GM10266 (cell line): ENCODE measurements at regions not wholly inside any gene's neighbourhood (a gene's known extent, or its start where the extent isn't known, plus 50 kb on each side); places are given as distances from the start of the nearest gene placed in this dataset.
"Not testable (repeated sequence)": the region's sequence is repeated elsewhere in the genome, so short reads cannot be mapped to it uniquely, and the experiment has no call there.

ENCODE experiments used
- DNase-seq: peaks from one replicate; pipeline ENCODE4 v3.0.0; 2012; ENCODE audit errors: extremely low spot score
- CTCF ChIP-seq: IDR thresholded peaks from 2 replicates; pipeline ENCODE4 v1.5.1; 2012; ENCODE audit warnings: mild to moderate bottlenecking, low read depth; ENCODE audit not compliant: control insufficient read depth, insufficient read depth; ENCODE audit errors: missing control alignments

DNA sequence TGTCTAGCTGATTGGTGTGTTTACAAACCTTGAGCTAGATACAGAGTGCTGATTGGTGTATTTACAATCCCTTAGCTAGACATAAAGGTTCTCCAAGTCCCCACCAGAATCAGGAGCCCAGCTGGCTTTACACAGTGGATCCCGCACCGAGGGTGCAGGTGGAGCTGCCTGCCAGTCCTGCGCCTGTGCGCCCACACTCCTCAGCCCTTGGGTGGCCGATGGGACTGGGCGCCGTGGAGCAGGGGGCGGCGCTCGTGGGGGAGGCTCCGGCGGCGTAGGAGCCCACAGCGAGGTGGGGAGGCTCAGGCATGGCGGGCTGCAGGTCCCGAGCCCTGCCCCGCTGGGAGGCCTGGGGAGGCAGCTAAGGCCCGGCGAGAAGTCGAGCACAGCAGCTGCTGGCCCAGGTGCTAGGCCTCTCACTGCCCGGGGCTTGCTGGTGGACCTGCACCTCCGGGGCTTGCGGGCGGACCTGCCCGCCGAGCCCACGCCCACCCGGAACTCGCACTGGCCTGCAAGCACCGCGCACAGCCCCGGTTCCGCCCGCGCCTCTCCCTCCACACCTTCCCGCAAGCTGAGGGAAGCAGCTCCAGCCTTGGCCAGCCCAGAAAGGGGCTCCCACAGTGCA, 51.0 kb upstream of the CDYL start:
- not testable (repeated sequence) for DNase-seq

- DNase-seq, result not testable (repeated sequence)
Measured at GRCh38 chr6:4724727-4725126, 51.5 kb upstream of the CDYL start.

DNA sequence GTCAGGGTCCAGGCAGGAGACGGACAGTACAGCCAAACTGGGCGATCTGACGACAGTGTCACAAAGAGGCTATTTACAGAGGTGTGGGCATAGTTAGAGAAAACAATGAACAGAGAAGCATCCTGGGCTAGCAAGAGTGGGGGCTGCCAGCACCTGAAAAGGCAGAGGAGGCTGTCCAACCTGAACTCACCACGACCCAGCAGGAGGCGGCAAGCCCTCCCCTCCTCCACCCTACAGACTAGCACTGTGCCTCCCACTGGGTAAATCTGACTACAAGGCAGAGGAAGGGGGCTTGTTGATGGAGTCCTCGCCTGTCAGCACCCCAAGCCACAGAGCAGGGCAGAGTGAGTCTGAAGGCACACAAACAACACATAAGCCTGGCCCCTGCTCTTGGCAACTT, 52.8 kb upstream of the CDYL start:
- no peak for TF ChIP-seq CTCF

GRCh38 chr6:4721368-4721767, 54.8 kb upstream of the CDYL start:
- DNase-seq, result not testable (repeated sequence)

More for the DNA sequence above, 52.8 kb upstream of the CDYL start:
- DNase-seq, result no peak

DNA sequence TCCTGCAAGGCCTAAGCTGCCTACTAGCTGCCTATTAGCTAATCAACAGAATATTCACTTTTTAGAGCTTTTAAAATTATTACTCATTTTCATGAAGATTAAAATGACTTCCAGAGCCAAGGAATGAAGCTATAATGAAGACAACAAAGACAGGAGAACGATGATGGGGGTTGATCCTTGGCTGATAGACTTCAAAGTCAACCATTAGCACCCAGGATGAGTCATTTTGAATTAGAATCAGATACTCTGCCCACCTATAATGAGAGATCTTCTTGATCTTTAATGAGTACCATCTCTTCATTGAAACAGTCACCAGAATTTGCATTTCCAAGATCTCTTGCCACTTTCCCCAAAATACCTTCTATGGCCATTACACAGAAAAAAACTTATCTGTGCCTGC, 56.7 kb upstream of the CDYL start:
- no peak for TF ChIP-seq CTCF
- DNase-seq, result no peak

DNA sequence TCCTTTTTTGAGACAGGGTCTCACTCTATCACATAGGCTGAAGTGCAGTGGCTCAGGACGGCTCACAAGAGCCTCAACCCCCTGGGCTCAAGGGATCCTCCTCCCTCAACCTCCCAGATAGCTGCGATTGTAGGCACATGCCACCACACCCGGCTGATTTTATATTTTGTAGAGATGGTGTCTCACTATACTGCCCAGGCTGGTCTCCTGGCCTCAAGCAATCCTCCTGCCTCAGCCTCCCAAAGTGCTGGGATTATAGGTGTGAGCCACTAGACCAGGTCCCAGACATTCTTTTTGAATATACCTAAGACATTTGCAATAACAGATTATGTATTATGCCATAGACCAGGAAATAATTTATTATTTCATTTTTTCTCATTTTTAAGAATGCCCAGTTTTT, 58.3 kb upstream of the CDYL start:
- no peak for DNase-seq
- no peak for TF ChIP-seq CTCF

DNA sequence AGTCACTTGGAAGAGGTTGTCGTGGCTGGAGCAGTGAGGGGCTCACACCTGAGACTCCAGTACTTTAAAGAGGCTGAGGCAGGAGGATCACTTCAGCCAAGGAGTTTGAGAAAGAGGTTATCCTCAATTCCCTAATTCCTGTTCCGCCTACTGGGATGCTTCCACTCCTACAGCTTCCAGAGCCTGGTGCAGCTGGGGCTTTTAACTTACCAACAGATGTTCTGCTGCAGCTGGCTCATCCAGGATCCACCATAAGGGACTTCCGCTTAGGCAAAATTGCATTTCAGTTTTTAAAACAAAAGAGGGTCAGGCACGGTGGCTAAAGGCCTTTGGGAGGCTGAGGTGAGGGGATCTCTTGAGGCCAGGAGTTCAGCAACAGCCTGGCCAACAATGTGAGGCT, 59.1 kb upstream of the CDYL start:
- TF ChIP-seq CTCF, result no peak
- DNase-seq, result no peak

- no peak for TF ChIP-seq CTCF
- DNase-seq, result no peak
Measured at GRCh38 chr6:4714961-4715501, 61.2 kb upstream of the CDYL start.

- no peak for TF ChIP-seq CTCF
- no peak for DNase-seq
Measured at GRCh38 chr6:4712291-4712690, 63.9 kb upstream of the CDYL start.
